Fibroblast of upper back skin (primary cell): ENCODE measurements at regions not wholly inside any gene's neighbourhood (a gene's known extent, or its start where the extent isn't known, plus 50 kb on each side); places are given as distances from the start of the nearest gene placed in this dataset.
"Not testable (repeated sequence)": the region's sequence is repeated elsewhere in the genome, so short reads cannot be mapped to it uniquely, and the experiment has no call there.

Experiments
- DNase-seq: peaks from one replicate; pipeline ENCODE4 v3.0.0-alpha.2; 2013

DNA sequence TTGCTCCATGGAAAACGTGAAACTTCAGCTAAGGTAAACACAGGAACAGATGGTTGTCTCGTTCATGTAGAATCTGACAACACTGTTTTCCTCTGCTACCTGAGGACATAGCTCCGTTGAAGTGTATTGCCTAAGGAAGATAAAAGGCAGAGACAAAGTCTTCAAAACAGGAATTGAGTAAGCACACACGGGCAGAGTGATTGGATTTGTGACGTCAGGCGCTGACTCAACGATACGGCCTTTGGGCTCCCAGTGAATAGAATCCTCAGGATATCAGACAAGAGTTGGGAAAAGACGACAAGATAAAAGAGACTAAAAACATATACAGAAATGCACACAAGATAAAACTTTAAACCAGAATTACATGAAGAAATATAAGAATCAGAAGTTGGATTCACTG lies 787.1 kb upstream of the CTNND2 start:
- DNase-seq: no peak

DNA sequence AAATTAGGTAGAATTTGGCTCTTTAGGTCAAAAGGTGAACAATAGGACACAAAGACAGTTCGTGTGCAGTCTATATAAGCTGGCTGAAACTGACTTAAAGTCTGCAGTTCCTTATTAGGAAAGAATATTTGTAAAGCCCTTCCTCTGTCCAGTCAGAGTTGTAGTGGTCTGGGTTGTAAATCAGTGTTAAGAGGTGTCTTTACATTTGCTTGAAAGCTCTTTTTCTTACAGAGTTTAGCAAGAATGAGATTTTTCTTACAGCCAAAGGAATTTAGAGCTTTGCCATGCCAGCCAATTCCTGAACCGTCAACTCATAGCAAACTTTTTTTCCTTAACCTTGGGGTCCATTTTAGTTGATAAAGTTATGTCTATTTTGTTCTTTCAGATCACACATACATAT lies 786.1 kb upstream of the CTNND2 start:
- no peak for DNase-seq

DNA sequence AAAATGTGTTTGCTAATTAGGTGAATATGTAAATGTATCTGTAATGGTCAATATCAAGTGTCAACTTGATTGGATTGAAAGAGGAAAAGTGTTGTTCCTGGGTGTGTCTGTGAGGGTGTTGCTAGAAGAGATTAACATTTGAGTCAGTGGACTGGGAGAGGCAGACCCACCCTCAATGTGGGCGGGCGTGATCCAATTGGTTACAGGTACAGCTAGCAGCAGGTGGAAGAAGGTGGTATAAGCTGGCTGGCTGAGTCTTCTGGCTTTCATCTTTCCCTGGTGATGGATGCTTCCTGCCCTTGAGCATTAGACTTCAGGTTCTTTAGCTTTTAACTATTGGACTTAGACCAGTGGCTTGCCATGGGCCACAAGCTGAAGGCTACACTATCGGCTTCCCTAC lies 779.0 kb upstream of the CTNND2 start:
- DNase-seq: no peak

DNA sequence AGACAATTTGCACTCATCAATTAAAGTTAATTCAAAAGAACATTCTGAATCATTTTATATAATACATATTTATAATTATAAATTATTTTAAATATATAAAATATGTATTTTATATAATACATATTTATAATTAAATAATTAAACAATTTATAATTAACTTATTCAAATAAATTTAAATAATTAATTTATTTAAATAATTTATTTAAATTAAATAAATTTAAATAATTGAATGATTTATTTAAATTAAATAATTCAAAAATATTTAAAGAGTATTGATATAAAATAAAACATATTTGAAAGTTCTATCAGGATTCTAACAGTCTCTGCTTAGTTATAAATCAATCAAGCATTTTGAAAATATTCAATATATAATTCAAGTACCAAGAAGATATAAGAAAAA lies 775.5 kb upstream of the CTNND2 start:
- no peak for DNase-seq

DNA sequence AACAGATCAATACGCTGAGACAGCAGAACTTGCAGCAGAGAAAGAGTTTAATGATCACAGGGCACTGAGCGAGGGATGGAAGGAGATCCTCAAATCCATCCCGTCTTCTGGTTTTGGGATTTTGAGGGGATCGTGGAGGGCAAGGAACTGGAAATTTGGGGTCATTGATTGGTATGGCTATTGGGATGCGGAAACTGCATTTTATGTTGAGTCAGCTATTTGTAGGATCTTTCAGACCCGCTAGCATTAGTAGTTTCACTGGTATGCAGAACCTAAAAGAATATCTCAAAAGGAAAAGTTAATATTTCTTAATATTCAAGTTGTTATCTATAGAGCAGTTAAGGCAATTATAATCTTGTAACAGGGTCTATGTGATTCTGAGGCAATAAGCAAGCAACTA lies 771.7 kb upstream of the CTNND2 start:
- DNase-seq: no peak

GRCh38 chr5:12672141-12672540 lies 767.9 kb upstream of the CTNND2 start:
- DNase-seq: no peak

DNA sequence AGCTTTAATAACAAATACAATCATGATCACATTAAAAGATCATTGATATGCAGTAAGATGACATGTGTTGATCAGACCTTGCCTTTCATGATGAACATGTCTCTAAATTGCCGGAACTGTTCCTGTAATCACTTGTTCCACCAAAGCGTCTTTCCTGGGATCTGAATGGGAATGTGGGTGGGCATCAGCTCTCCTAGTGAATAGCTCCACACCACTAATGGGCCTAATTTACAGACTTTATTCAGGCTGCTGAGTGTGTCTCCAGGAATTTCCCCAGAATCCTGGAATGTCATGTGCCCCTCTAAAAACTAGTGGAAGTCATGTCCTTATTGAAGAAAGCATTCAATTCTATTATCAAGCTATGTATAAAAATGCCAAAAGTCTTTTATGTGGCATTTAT lies 765.1 kb upstream of the CTNND2 start:
- no peak for DNase-seq

DNA sequence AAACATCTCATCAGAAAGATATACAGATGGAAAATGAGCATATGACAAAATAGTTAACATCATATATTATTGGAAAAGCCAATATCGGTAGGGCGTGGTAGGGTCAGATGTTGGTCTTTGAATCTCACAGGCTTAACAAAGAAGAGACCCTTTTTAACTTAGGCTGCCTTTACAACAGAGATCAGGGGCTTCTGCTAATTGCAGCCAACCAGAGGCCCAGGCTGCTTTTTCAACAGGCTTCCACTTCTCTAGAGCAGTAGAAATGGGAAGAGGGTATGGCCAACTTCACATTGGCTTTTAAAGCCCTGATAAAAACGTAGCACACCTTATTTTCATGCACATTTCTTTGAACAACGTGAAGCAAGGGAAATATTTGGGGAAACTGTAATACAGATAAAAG lies 764.3 kb upstream of the CTNND2 start:
- no peak for DNase-seq

GRCh38 chr5:12667818-12668217 lies 763.6 kb upstream of the CTNND2 start:
- not testable (repeated sequence) for DNase-seq

DNA sequence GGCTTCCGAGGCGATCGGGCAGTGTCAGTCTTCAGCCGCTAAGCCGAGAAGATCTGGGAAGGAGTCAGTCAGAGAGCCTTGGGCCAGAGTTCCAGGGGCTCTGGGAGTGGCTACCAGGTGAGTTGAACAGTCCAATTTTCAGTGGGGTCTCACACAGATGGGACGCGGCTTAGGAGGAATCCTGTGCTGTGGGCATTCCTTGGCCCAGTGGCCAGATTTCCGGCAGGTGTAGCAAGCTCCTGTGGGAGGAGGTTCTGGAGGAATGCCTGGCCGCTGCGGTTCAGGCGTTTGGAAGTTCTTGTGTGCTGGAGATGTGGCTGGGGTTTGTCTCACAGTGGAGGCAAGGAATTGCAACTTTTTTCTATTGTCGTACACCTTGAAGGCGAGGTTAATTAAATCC lies 761.5 kb upstream of the CTNND2 start:
- not testable (repeated sequence) for DNase-seq

- no peak for DNase-seq
These were observed 758.5 kb upstream of the CTNND2 start for GRCh38 chr5:12662545-12663314.

DNA sequence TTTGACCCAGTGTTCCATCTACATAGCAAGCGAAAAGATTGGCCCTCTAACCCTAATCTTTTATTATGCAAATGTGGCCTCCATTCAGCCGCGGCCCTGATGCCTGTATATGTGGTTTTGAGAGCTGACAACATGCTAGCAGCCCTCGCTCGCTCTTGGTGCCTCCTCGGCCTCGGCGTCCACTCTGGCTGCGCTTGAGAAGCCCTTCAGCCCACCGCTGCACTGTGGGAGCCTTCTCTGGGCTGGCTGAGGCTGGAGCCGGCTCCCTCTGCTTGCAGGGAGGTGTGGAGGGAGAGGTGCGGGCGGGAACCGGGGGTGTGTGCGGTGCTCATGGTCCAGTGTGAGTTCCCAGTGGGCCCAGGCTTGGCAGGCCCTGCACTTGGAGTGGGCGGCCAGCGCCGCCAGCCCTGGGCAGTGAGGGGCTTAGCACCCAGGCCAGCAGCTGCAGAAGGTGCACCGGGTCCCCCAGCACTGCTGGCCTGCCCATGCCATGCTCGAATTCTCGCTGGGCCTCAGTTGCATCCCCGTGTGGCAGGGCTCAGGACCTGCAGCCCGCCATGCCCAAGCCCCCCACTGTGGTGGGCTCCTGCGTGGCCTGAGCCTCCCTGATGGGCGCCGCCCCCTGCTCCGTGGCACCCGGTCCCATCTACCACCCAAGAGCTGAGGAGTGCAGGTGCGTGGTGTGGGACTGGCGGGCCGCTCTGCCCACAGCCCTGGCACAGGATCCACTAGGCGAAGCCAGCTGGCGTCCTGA lies 757.5 kb upstream of the CTNND2 start:
- no peak for DNase-seq

GRCh38 chr5:12660279-12661107 lies 756.2 kb upstream of the CTNND2 start:
- not testable (repeated sequence) for DNase-seq

DNA sequence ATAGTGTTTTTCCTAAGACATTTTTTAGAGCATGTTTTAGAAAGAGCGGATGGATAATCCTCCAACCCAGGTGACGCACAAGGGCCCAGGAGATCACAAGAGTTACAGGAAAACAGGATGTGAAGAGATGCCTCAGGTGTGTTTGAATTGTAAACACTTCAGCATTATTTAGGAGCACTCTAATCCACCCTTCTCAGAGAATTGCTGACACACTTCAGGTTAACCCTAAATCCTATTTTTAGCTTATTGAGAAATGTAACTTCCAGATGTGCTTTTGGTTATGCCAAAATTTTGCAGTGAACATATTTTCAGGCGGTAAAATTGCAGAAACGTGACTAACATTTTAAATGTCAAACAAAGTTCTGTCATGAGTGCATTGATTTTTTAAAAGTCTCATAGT lies 755.4 kb upstream of the CTNND2 start:
- DNase-seq: no peak

- no peak for DNase-seq
These were observed 754.7 kb upstream of the CTNND2 start for GRCh38 chr5:12658871-12659446.

DNA sequence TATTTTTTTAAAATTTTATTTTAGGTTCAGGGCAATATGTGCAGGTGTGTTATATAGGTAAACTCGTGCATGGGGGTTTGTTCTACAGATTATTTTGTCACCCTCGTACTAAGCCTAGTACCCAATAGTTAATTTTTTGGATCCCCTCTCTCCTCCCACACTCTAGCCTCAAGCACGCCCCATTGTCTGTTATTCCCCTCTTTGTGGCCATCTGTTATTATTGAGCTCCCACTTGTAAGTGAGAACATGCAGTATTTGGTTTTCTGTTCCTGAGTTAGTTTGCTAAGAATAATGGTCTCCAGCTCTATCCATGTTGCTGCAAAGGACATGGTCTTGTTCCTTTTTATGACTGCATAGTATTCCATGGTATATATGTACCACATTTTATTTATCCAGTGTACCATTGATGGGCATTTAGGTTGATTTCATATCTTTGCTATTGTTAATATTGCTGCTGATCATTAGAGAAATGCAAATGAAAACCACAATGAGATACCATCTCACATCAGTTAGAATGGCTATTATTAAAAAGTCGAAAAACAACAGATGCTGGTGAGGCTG lies 753.7 kb upstream of the CTNND2 start:
- not testable (repeated sequence) for DNase-seq

- DNase-seq: no peak
These were observed 751.4 kb upstream of the CTNND2 start for GRCh38 chr5:12655675-12656074.

DNA sequence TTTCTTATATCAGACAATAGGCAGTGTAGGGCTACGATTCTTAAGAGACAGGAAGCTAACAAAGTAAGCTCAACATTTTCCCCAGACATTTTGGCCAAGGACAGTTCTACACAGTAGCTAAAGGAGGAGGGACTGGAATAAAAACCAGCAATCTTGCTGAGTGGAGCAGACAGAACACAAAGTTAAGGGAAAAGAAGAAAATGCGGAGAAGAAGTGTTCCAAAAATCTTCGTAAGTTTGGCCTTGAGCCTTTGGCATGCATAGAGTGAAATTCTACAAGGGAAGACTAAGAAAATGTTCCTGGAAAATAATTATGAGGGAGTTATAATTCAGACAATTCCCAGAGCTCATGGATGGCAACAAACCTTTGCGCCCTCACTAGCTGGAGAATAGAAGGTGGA lies 748.0 kb upstream of the CTNND2 start:
- DNase-seq: no peak

GRCh38 chr5:12648558-12648957 lies 744.3 kb upstream of the CTNND2 start:
- DNase-seq: no peak

DNA sequence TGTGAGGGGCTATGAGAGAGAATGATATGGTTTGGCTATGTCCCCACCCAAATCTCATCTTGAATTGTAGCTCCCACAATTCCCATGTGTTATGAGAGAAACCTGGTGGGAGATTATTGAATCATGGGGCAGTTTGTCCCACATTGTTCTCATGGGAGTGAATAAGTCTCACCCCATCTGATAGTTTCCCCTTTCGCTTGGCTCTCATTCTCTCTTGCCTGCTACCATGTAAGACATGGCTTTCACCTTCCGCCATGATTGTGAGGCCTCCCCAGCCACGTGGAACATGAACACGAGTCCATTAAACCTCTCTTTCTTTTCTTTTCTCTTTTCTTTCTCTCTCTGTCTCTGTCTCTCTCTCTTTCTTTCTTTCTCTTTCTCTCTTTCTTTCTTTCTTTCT lies 743.4 kb upstream of the CTNND2 start:
- DNase-seq: no peak

DNA sequence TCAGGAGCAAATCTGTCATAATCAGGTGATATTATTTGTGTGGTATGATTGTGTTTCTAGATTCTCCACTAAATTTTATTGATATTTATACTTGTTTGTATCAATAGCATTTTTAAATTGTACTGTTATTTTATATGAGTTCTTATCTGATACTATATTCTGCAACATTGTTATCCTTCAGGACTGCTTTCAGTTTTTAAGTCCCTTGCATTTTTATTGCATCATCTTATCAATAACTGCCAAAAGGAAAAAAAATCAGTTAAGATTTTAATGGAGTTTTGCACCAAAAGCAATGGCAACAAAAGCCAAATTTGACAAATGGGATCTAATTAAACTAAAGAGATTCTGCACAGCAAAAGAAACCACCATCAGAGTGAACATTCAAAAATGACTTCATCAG lies 741.3 kb upstream of the CTNND2 start:
- no peak for DNase-seq

GRCh38 chr5:12636209-12636608 lies 732.0 kb upstream of the CTNND2 start:
- DNase-seq: no peak

DNA sequence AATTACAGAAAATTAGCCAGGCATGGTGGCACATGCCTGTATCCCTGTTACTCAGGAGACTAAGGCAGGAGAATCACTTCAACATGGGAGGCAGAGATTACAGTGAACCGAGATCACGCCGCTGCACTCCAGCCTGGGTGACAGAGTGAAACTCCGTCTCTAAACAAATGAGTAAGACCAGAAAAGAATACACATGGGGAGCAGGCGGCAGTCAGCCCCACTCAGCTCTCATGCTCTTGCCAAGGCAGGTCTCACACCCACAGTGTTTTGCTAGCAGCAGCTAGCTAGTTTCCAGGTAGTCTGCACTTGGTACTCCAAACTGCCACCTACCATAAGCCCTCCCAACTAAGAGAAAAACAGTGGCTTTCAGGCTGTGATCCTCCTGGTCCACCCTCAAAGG lies 722.3 kb upstream of the CTNND2 start:
- DNase-seq: no peak
